HFFc6 (cell line): ENCODE measurements at regions not wholly inside any gene's neighbourhood (a gene's known extent, or its start where the extent isn't known, plus 50 kb on each side); places are given as distances from the start of the nearest gene placed in this dataset.
"Not testable (repeated sequence)": the region's sequence is repeated elsewhere in the genome, so short reads cannot be mapped to it uniquely, and the experiment has no call there.

ENCODE experiments used
- DNase-seq: peaks from one replicate; pipeline ENCODE4 v3.0.0-alpha.2; 2018
- H3K27ac Mint-ChIP-seq: 2 replicates; pipeline ENCODE4 v1.8.0; 2020; ENCODE audit warnings: mild to moderate bottlenecking, mixed read lengths
- H3K27me3 Mint-ChIP-seq: 2 replicates; pipeline ENCODE4 v1.8.0; 2021; ENCODE audit warnings: mild to moderate bottlenecking, moderate library complexity, mixed read lengths; ENCODE audit not compliant: insufficient read depth
- H3K36me3 Mint-ChIP-seq: 2 replicates; pipeline ENCODE4 v1.8.0; 2021; ENCODE audit warnings: low read depth, mixed read lengths
- H3K4me1 Mint-ChIP-seq: 2 replicates; pipeline ENCODE4 v1.8.0; 2020; ENCODE audit warnings: low read depth, mixed read lengths
- H3K4me3 Mint-ChIP-seq: 2 replicates; pipeline ENCODE4 v1.8.0; 2020; ENCODE audit warnings: mild to moderate bottlenecking, moderate library complexity, mixed read lengths
- H3K9me3 Mint-ChIP-seq: 2 replicates; pipeline ENCODE4 v1.8.0; 2020; ENCODE audit warnings: mild to moderate bottlenecking, mixed read lengths
- TF ChIP-seq, protein P1 (sequence below): fragments of 200-600 bp; sonication (generic); IDR thresholded peaks from 2 replicates; pipeline ENCODE4 v1.5.0; 2021; ENCODE audit warnings: antibody characterized with exemption, mild to moderate bottlenecking

DNA sequence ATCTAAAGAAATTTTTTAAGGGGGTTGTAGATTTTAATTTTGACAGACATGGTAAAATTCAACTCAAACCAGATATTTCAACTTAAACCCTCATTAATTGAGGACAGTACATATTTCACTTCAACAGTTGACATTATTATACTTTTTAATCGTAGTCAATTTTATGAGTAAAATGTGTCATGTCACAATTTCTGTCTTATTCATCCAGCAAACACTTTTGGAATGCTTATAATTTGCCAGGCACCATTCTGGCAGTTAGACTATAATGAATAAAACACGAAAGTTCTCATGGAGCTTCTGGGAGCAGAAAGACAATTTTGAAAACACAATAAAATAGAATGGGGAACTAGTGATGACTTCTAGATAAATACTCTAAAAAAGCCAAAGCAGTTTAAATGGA lies 1094.8 kb downstream of the SUCLG1 start:
- DNase-seq: no peak
- Mint-ChIP-seq H3K4me1 (no peaks in the 10 kb centered on the region), H3K27me3 (no peaks in the 10 kb centered on the region), H3K9me3 (peaks cover 8% of the 10 kb centered on the region), H3K36me3 (no peaks in the 10 kb centered on the region), H3K27ac (no peak overlapping the region), H3K4me3 (no peak overlapping the region)
- TF ChIP-seq, protein P1, sequence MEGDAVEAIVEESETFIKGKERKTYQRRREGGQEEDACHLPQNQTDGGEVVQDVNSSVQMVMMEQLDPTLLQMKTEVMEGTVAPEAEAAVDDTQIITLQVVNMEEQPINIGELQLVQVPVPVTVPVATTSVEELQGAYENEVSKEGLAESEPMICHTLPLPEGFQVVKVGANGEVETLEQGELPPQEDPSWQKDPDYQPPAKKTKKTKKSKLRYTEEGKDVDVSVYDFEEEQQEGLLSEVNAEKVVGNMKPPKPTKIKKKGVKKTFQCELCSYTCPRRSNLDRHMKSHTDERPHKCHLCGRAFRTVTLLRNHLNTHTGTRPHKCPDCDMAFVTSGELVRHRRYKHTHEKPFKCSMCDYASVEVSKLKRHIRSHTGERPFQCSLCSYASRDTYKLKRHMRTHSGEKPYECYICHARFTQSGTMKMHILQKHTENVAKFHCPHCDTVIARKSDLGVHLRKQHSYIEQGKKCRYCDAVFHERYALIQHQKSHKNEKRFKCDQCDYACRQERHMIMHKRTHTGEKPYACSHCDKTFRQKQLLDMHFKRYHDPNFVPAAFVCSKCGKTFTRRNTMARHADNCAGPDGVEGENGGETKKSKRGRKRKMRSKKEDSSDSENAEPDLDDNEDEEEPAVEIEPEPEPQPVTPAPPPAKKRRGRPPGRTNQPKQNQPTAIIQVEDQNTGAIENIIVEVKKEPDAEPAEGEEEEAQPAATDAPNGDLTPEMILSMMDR: no peak

DNA sequence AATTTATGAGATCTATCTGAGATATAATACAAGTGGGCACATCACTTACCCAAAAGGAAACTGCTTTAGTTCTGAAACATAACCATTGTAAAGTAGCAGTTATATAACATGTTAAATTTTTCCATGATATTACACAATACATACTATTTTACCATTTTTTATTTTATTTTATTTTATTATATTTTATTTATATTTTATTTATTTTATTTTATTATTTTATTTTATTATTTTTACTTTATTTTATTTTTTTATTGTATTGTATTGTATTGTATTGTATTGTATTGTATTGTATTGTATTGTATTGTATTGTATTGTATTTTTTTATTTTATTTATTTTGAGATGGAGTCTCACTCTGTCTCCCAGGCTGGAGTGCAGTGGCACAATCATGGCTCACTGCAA lies 1095.9 kb downstream of the SUCLG1 start:
- H3K27ac Mint-ChIP-seq, H3K4me3 Mint-ChIP-seq, DNase-seq, H3K4me1 Mint-ChIP-seq, H3K27me3 Mint-ChIP-seq, H3K36me3 Mint-ChIP-seq, H3K9me3 Mint-ChIP-seq: not testable (repeated sequence)

DNA sequence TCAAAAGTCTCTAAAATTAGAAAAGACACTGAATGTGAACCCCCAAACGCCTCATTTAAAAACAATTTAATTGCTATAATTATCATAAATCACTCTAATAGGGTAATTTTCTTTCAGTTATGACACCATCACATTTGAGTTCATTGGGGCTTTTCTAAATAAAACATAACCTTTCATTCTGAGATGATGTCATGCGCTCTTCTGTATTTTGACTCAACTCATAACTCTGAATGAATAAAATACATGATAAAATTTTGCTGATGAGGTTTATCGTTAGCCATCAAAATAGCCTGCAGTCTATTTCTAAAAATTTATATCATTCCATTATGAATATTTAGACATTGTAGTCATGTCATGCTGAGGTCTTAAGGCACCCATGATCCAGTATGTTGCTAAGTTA lies 1099.7 kb downstream of the SUCLG1 start:
- Mint-ChIP-seq H3K4me3 (no peak overlapping the region), H3K27ac (no peak overlapping the region), H3K27me3 (no peaks in the 10 kb centered on the region), H3K36me3 (no peaks in the 10 kb centered on the region), H3K9me3 (no peaks in the 10 kb centered on the region), H3K4me1 (no peaks in the 10 kb centered on the region)
- no peak for DNase-seq
- TF ChIP-seq, protein P1: no peak

DNA sequence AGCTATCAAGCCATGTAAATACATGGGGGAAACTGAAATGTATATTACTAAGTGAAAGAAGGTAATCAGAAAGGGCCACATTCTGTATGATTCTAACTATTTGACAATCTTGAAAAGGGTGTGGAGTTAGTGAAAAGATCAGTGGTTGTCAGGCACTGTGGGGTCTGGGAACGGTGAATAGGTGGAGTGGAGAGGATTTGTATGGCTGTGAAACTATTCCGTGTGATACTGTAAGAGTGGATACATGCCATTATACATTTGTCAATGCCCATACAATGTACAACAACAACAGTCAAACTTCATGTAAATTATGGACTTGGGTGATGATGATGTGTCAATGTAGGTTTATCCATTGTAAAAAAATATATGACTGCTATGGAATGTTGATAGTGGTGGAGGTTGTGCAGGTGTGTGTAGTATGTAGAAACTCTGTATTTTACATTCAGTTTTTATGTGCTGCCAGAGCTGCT lies 1116.2 kb downstream of the SUCLG1 start:
- TF ChIP-seq, protein P1: no peak
- Mint-ChIP-seq H3K4me3 (no peak overlapping the region), H3K9me3 (peaks cover 8% of the 10 kb centered on the region), H3K27me3 (no peaks in the 10 kb centered on the region), H3K36me3 (peaks cover 4% of the 10 kb centered on the region; the same call in 1 of the 2 replicates), H3K27ac (no peak overlapping the region), H3K4me1 (no peaks in the 10 kb centered on the region)
- no peak for DNase-seq

DNA sequence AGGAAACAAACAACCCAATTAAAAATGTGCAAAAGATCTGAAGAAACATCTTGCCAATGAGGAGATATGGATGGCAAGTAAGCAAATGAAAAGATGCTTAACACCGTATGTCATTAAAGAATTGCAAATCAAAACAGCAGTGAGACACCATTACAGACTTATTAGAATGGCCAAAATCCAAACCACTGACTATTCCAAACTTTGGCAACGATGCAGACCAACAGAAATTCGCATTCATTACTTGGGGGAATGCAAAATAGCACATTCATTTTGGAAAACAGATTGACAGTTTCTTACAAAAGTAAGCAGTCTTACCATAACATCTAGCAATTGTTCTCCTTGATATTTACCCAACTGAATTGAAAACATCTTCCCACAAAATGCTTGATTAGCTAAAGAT lies 1118.7 kb downstream of the SUCLG1 start:
- TF ChIP-seq, protein P1: no peak
- H3K27ac Mint-ChIP-seq: no peak overlapping the region
- no peaks in the 10 kb centered on the region for H3K36me3 Mint-ChIP-seq
- no peaks in the 10 kb centered on the region for H3K4me1 Mint-ChIP-seq
- peaks cover 3% of the 10 kb centered on the region; the same call in 1 of the 2 replicates for H3K9me3 Mint-ChIP-seq
- H3K27me3 Mint-ChIP-seq: no peaks in the 10 kb centered on the region
- no peak for DNase-seq
- H3K4me3 Mint-ChIP-seq: no peak overlapping the region

DNA sequence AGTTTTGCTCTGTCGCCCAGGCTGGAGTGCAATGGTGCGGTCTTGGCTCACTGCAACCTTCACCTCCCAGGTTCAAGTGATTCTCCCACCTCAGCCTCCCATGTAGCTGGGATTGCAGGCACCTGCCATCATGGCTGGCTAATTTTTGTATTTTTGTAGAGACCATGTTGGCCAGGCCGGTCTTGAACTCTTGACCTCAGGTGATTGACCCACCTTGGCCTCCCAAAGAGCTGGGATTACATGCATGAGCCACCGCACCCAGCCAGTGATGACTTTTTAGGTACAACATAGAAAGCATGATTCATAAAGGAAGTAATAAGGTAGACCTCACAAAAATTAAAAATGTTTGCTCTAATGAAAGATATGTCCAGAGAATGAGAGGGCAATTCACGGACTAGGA lies 1119.1 kb downstream of the SUCLG1 start:
- not testable (repeated sequence) for H3K4me3 Mint-ChIP-seq, H3K27me3 Mint-ChIP-seq, H3K9me3 Mint-ChIP-seq, H3K36me3 Mint-ChIP-seq, DNase-seq, H3K27ac Mint-ChIP-seq, H3K4me1 Mint-ChIP-seq

DNA sequence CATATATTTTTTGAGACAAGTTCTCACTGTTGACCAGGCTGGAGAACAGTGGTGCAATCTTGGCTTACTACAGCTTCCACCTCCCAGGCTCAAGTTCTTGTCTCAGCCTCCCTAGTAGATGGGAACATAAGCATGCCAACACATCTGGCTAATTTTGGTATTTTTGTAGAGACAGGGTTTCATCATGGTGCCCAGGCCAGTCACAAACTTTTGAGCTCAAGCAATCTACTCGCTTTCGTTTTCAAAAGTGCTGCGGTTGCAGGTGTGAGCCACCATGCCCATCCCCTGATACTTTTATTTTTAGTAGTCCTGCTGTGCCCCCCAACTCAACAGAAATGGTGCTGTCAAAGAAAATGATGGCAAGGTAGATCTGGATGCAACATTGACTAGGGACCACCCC lies 1127.3 kb downstream of the SUCLG1 start:
- no peak for DNase-seq
- H3K4me3 Mint-ChIP-seq: no peak overlapping the region
- peaks cover 23% of the 10 kb centered on the region for H3K9me3 Mint-ChIP-seq
- H3K27me3 Mint-ChIP-seq: no peaks in the 10 kb centered on the region
- no peak overlapping the region for H3K27ac Mint-ChIP-seq
- TF ChIP-seq, protein P1: no peak
- H3K4me1 Mint-ChIP-seq: no peaks in the 10 kb centered on the region
- H3K36me3 Mint-ChIP-seq: no peaks in the 10 kb centered on the region
